Ammon's horn (tissue), 1 donor: ENCODE measurements at regions not wholly inside any gene's neighbourhood (a gene's known extent, or its start where the extent isn't known, plus 50 kb on each side); places are given as distances from the start of the nearest gene placed in this dataset.

ENCODE experiments used
- DNase-seq: peaks from one replicate; pipeline ENCODE4 v3.0.0-alpha.2; 2016; ENCODE audit warnings: low spot score

GRCh38 chr14:38847161-38847560 lies 255.9 kb downstream of the SEC23A start:
- DNase-seq: no peak

DNA sequence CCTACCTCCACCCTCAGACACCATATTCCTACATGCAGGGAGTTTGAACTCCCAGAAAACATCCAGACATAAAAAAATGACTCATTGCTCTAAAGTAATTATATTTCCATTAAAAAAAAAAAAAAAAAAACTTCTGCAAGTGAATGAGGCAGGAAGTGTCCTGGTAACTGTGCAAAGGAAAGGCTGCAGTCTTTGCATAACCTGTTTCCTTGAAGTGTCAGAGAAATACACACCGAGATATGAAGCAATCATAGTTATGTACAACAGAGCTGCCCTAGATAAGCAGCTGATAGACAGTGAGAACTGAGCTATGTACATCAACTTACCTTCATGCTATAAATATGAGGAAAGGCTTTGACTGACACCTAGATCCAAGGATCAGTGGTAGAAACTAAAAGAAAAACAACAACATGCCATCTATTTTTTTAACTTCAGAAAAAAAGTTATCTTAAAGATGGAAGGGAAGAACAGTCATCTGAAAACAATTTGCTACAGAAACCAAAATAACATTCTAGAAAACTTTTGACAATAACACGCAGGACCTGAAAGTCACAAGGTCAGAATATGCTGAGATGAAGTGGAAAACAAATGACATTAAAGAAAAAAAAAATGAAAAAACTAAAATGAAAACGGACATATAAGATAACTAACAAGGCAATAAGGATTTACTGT lies 263.2 kb downstream of the SEC23A start:
- no peak for DNase-seq

DNA sequence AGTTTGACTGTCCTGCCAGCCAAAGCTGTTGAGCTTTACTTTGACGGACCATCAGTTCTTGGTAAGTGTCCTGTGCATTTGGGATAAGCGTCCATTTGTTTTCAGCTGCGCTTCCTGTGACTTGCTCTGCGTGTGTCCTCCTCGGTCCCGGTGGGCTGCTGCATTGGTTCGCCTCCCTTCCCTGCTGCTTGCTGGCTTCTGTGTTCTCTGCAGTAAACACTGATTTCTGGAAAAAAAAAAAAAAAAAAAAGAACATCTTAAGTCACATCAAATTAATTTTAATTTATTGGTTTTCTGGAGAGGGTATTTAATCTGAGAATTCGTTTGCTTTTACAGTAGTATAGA lies 264.1 kb downstream of the SEC23A start:
- DNase-seq: no peak

DNA sequence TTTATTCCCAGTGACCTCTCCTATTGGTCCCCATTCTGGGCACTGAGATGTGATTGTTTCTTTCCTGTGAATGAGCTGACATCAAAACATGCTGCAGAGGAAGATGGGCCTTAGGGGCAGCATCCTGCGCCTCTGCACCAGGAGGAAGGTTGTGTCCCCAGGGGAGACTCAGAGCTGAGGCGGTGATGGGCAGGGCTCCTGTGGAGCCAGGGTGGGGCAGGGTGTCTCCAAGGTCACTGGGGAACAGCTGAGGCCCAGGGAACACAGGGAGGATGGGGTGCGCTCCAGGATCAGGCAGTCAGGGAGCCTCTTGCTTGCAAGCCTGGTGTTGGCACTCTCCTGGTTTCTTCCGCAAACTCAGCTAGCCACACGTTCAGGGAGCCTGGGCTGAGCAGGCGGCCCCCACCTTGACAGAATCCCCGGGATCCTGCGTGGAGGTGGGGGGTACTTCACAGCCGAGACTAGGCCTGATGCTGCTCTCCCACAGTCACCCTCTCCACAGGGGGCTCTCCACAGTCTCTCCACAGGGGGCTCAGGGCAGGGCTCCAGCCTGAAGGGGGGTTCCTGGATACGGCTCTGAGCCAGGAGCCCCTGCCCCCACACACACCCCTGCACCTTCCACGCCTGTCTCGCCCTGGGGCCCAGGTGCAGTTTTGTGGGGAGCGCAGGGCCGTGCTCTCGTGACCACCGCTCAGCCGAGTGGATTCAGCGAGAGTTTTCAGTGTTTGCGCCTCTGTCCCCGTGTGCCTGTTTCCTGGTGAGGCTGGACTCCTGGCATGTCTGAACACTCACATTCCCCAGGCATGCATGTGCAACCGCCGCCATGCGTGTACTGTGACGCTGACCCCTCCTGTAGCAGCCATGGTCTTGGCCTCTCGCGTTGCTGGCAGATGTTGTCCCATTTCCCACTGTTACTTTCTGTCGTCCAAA lies 264.7 kb downstream of the SEC23A start:
- DNase-seq: no peak

DNA sequence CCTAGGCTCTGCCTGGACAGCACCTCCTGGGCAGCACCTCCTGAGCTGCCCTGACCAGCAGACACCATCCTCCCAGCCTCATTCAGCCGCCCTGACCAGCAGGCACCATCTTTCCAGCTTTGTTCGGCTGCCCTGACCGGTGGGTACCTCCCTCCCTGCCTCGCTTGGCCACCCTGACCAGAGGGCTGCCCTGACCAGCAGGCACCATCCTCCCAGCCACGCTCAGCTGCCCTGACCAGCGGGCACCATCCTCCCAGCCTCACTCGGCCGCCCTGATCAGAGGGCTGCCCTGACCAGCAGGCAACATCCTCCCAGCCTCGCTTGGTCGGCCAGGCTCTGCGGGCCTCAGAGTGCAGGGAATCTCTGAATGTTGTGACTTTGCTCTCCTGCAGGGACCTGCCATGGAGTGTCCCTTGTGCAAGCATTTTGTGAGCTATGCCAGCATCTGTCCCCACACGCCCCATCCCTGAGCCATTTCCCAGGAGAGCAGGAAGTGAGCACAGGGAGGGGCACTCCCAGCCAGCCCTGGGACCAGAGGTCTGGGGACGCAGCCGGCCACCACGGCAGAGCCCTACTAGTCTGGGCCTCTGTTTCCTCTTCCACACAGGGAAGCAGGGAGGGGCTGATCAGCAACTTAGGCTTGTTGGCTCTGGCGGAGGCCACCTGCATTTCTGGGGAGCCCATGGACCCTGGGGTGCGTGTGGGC lies 265.5 kb downstream of the SEC23A start:
- no peak for DNase-seq

DNA sequence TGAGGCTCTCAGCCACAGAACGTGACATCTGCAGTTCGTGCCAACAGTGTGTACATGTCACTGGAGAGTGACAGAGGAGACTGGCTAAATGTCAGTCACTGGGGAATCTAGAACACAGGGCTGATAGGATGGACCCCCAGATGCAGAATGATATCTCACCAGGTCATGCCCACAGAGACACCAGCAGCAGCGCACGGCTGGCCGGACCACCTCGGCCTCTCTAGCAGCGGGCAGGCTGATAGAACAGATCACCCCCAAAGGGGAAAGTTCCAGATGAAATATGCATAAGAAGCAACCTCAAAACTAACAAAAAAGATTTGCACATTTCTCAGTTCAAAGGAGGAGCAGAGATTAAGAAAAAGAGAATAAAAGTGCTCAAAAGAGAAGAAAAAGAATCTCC lies 266.5 kb downstream of the SEC23A start:
- no peak for DNase-seq

DNA sequence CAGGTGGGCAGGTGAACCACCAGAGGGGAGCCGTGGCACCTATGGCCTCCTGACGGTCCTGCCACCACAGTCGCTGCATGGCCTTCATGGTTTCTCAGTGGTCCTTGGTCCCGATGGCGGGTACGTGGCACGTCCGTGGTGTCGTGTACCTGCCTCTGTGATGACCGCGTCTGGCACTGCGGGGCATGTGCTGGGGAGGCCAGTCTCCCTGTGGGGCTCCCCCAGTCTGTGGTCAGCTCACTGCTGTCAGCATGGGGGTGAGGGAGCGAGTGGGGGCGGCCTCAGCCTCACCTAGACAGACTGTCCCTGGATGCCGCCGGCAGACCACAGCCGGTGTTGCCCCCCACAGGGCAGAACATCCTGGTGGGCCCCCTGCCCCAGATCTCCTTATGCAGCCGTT lies 267.2 kb downstream of the SEC23A start:
- DNase-seq: no peak

GRCh38 chr14:38828183-38828827 lies 274.7 kb downstream of the SEC23A start:
- DNase-seq: no peak

DNA sequence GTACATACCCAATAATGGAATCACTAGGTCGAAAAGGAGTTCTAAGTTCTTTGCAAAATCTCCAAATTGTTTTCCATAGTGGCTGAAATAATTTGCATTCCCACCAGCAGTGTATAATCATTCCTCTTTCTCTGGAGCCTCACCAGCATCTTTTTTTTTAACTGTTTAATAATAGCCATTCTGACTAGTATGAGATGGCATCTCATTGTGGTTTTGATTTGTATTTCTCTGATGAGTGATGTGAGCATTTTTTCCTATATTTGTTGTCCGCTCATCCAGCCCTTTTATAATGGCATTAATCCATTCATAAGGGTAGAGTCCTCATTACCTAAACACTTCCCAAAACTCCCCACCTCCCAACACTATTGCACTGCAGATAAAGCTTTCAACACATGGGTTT lies 278.3 kb downstream of the SEC23A start:
- no peak for DNase-seq

DNA sequence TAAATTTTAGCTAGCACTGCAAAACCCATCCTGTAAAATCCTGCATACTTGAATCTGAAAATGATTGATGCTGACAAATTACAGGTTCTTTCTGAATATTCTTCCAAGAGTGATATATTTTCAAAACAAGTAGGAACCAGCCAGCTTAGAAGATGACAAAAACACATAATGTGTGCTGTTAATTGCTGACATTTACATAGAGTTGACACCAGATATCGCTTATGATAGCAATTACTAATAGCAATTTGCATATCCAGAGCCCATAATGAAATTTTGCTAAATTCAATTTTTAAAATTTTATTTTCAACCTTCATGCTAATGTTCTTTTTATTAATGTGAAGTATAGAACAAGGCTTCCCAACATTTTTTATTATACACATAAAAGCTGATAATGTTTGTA lies 284.5 kb downstream of the SEC23A start:
- no peak for DNase-seq

- no peak for DNase-seq
These were observed 294.1 kb downstream of the SEC23A start for GRCh38 chr14:38808734-38809455.

- no peak for DNase-seq
These were observed 303.4 kb downstream of the SEC23A start for GRCh38 chr14:38799671-38800070.

GRCh38 chr14:38794677-38795076 lies 308.4 kb downstream of the SEC23A start:
- no peak for DNase-seq

GRCh38 chr14:38791862-38792261 lies 311.2 kb downstream of the SEC23A start:
- no peak for DNase-seq

DNA sequence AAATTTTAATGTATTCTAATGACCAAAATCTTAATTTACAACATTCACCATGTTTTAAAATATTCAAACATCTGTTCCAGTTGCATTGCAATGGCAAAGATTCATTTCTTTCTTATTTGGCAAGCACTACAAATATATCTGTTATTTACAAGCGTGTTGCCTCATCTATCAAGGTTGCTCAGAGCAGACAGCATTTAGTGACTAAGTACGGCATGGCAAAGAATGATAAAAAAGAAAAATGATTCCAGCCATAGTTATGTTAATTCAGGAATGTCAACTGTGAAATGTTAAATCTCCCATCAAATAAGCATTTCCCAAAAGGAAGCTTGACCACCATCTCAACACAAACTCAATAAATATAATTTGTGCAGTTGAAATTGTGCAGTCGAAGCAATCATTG lies 312.1 kb downstream of the SEC23A start:
- DNase-seq: no peak

- DNase-seq: no peak
These were observed 313.2 kb downstream of the SEC23A start for GRCh38 chr14:38789805-38790204.

GRCh38 chr14:38788060-38788459 lies 315.0 kb downstream of the SEC23A start:
- DNase-seq: no peak

DNA sequence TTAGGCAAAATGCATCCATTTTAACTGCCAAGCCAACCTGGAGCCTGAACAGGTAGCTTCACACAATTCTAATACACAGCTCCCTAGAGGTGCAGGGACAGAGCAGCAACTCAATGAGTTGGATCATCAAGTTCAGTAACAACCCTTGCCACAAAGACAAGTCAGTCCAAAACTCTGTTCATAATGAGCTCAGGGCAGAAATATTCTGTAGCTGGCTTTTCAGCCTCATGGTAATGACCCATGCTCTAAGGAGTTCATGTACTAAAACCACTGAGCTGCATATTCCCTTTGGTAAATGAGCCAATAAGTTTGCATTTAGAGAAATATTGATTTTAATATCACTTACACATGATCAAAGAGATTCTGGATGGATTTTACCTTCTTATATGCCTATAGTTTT lies 316.1 kb downstream of the SEC23A start:
- DNase-seq: no peak

GRCh38 chr14:38777401-38777800 lies 325.6 kb downstream of the SEC23A start:
- no peak for DNase-seq

DNA sequence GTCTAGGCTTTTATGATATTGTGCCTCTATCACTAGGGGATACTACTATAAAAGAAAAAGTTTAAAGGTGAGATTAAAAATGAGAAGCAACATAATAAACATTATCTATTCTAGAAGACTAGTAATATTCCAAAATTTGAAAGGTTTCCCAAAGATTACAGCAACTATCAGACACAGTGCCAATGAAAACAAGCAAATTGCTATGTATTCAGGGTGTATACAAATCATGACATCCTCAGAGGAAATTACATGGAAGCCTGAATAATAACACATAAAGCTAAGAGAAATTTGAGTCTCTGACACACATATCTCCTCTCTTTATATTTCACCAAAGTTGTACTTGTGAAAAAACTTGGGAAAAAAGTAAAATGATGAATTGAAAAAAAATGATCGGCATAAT lies 327.0 kb downstream of the SEC23A start:
- DNase-seq: no peak

- DNase-seq: no peak
These were observed 328.9 kb downstream of the SEC23A start for GRCh38 chr14:38774162-38774561.

DNA sequence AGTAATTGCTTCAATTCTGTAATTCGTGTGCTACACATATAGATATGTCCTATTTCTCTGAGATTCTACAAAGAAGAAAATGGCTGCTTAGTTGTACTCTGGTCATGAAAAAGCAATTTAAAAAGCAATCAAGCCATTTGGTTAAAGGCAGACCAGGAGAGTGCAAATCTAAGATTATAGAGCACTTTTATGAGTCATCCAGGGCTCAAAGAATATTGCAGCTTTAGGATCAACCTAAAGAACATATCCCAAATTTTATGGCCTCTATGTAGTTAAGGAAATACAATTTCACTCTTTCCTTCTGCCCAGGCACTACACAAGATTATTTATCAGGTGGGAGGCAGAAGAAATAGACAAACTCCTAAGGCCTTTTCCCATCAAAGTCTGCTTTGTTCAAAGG lies 332.8 kb downstream of the SEC23A start:
- DNase-seq: no peak
